ENCODE measurements at regions not wholly inside any gene's neighbourhood (a gene's known extent, or its start where the extent isn't known, plus 50 kb on each side); places are given as distances from the start of the nearest gene placed in this dataset.
"Not testable (repeated sequence)": the region's sequence is repeated elsewhere in the genome, so short reads cannot be mapped to it uniquely, and the experiment has no call there.

GRCh38 chr21:15638856-15639549, 90.8 kb upstream of the USP25 start:
- Histone ChIP-seq H3K36me3 (replicated peaks in 1 of 2; ENCODE audit: control insufficient read depth in 2 of 2, insufficient read depth in 2 of 2, low read length in 2 of 2) (no peaks in the 10 kb centered on the region), H3K4me3 (ENCODE audit: low read length in 2 of 2) (no peak overlapping the region), H2BK15ac (ENCODE audit: low read length) (no peak overlapping the region), H3K9ac (ENCODE audit: low read depth, low read length, poor library complexity) (no peak overlapping the region), H4K91ac (ENCODE audit: low read depth, low read length, poor library complexity) (no peak overlapping the region), H2BK120ac (ENCODE audit: low read depth, low read length) (no peak overlapping the region), H3K18ac (ENCODE audit: low read length) (no peak overlapping the region), H3K9me3 (replicated peaks in 1 of 2; ENCODE audit: control insufficient read depth in 2 of 2, insufficient read depth in 1 of 2, low read depth in 1 of 2, low read length in 2 of 2) (no peaks in the 10 kb centered on the region), H3K4me2 (ENCODE audit: insufficient read depth, low read length, poor library complexity, severe bottlenecking) (no peak overlapping the region), H2AK5ac (ENCODE audit: low read depth, low read length) (no peak overlapping the region), H3K23ac (ENCODE audit: low read depth, low read length, poor library complexity) (no peak overlapping the region), H3K27me3 (ENCODE audit: control insufficient read depth in 3 of 3, insufficient read depth in 3 of 3, low read depth in 1 of 3, low read length in 3 of 3) (no peaks in the 10 kb centered on the region), H3K4ac (ENCODE audit: low read length) (no peak overlapping the region), H4K8ac (ENCODE audit: low read depth, low read length) (no peak overlapping the region), H2BK5ac (ENCODE audit: low read length) (no peak overlapping the region), H3K79me1 (ENCODE audit: low read depth, low read length) (no peaks in the 10 kb centered on the region), H3K14ac (ENCODE audit: low read length) (no peak overlapping the region), H3K27ac (replicated peaks; ENCODE audit: low read length) (no peak overlapping the region), H3K4me1 (ENCODE audit: control insufficient read depth in 2 of 2, insufficient read depth in 1 of 2, low read depth in 1 of 2, low read length in 2 of 2) (peaks cover 0 to 1% of the 10 kb centered on the region in 2 donors), H2BK12ac (ENCODE audit: low read length) (no peak overlapping the region), H2AFZ (ENCODE audit: low read length) (no peak overlapping the region)
- DNase-seq (ENCODE audit: low spot score) = no peak
- no CpG with 5 or more reads among the region's 8 CpGs for WGBS, 2 donors (ENCODE audit: extremely low coverage in 2 of 2, insufficient read length in 2 of 2, insufficient replicate concordance in 1 of 2)

GRCh38 chr21:15640113-15640512, 89.7 kb upstream of the USP25 start:
- H3K4ac ChIP-seq (ENCODE audit: low read length); H3K9me3 ChIP-seq (replicated peaks in 1 of 2; ENCODE audit: control insufficient read depth in 2 of 2, insufficient read depth in 1 of 2, low read depth in 1 of 2, low read length in 2 of 2); H2BK12ac ChIP-seq (ENCODE audit: low read length); H3K18ac ChIP-seq (ENCODE audit: low read length); H4K8ac ChIP-seq (ENCODE audit: low read depth, low read length); H2BK120ac ChIP-seq (ENCODE audit: low read depth, low read length); H3K9ac ChIP-seq (ENCODE audit: low read depth, low read length, poor library complexity); H2AK5ac ChIP-seq (ENCODE audit: low read depth, low read length); H3K27me3 ChIP-seq (ENCODE audit: control insufficient read depth in 3 of 3, insufficient read depth in 3 of 3, low read depth in 1 of 3, low read length in 3 of 3); H3K4me2 ChIP-seq (ENCODE audit: insufficient read depth, low read length, poor library complexity, severe bottlenecking); H3K79me1 ChIP-seq (ENCODE audit: low read depth, low read length); H3K36me3 ChIP-seq (replicated peaks in 1 of 2; ENCODE audit: control insufficient read depth in 2 of 2, insufficient read depth in 2 of 2, low read length in 2 of 2); H3K23ac ChIP-seq (ENCODE audit: low read depth, low read length, poor library complexity); H3K4me1 ChIP-seq (ENCODE audit: control insufficient read depth in 2 of 2, insufficient read depth in 1 of 2, low read depth in 1 of 2, low read length in 2 of 2); H2AFZ ChIP-seq (ENCODE audit: low read length); H2BK5ac ChIP-seq (ENCODE audit: low read length); H4K91ac ChIP-seq (ENCODE audit: low read depth, low read length, poor library complexity); H3K14ac ChIP-seq (ENCODE audit: low read length); DNase-seq (ENCODE audit: low spot score); H3K27ac ChIP-seq (replicated peaks; ENCODE audit: low read length); H2BK15ac ChIP-seq (ENCODE audit: low read length); H3K4me3 ChIP-seq (ENCODE audit: low read length in 2 of 2): not testable (repeated sequence)
- WGBS, 2 donors (ENCODE audit: extremely low coverage in 2 of 2, insufficient read length in 2 of 2, insufficient replicate concordance in 1 of 2) = no CpG with 5 or more reads among the region's 3 CpGs

- H3K23ac ChIP-seq (ENCODE audit: low read depth, low read length, poor library complexity) = no peak overlapping the region
- H2BK15ac ChIP-seq (ENCODE audit: low read length) = no peak overlapping the region
- no peak overlapping the region for H4K8ac ChIP-seq (ENCODE audit: low read depth, low read length)
- H2BK5ac ChIP-seq (ENCODE audit: low read length) = no peak overlapping the region
- no peak overlapping the region for H3K18ac ChIP-seq (ENCODE audit: low read length)
- no peak overlapping the region for H3K4me3 ChIP-seq (ENCODE audit: low read length in 2 of 2)
- no peaks in the 10 kb centered on the region for H3K9me3 ChIP-seq (replicated peaks in 1 of 2; ENCODE audit: control insufficient read depth in 2 of 2, insufficient read depth in 1 of 2, low read depth in 1 of 2, low read length in 2 of 2)
- H2AK5ac ChIP-seq (ENCODE audit: low read depth, low read length) = no peak overlapping the region
- no peaks in the 10 kb centered on the region for H3K79me1 ChIP-seq (ENCODE audit: low read depth, low read length)
- H3K4ac ChIP-seq (ENCODE audit: low read length) = no peak overlapping the region
- no peak for DNase-seq (ENCODE audit: low spot score)
- no peaks in the 10 kb centered on the region for H3K36me3 ChIP-seq (replicated peaks in 1 of 2; ENCODE audit: control insufficient read depth in 2 of 2, insufficient read depth in 2 of 2, low read length in 2 of 2)
- H2BK120ac ChIP-seq (ENCODE audit: low read depth, low read length) = no peak overlapping the region
- no peaks in the 10 kb centered on the region for H3K27me3 ChIP-seq (ENCODE audit: control insufficient read depth in 3 of 3, insufficient read depth in 3 of 3, low read depth in 1 of 3, low read length in 3 of 3)
- no peak overlapping the region for H2BK12ac ChIP-seq (ENCODE audit: low read length)
- H3K27ac ChIP-seq (replicated peaks; ENCODE audit: low read length) = no peak overlapping the region
- no peak overlapping the region for H3K9ac ChIP-seq (ENCODE audit: low read depth, low read length, poor library complexity)
- H4K91ac ChIP-seq (ENCODE audit: low read depth, low read length, poor library complexity) = no peak overlapping the region
- no peaks in the 10 kb centered on the region for H3K4me1 ChIP-seq (ENCODE audit: control insufficient read depth in 2 of 2, insufficient read depth in 1 of 2, low read depth in 1 of 2, low read length in 2 of 2)
- H3K14ac ChIP-seq (ENCODE audit: low read length) = no peak overlapping the region
- no peak overlapping the region for H3K4me2 ChIP-seq (ENCODE audit: insufficient read depth, low read length, poor library complexity, severe bottlenecking)
- no CpG with 5 or more reads among the region's 3 CpGs for WGBS, 2 donors (ENCODE audit: extremely low coverage in 2 of 2, insufficient read length in 2 of 2, insufficient replicate concordance in 1 of 2)
- H2AFZ ChIP-seq (ENCODE audit: low read length) = no peak overlapping the region
Observed at GRCh38 chr21:15644489-15644888, 85.3 kb upstream of the USP25 start.

GRCh38 chr21:15645830-15646229, 84.0 kb upstream of the USP25 start:
- H2BK15ac ChIP-seq (ENCODE audit: low read length) = no peak overlapping the region
- no peak overlapping the region for H2BK5ac ChIP-seq (ENCODE audit: low read length)
- H3K79me1 ChIP-seq (ENCODE audit: low read depth, low read length) = no peaks in the 10 kb centered on the region
- H3K9me3 ChIP-seq (replicated peaks in 1 of 2; ENCODE audit: control insufficient read depth in 2 of 2, insufficient read depth in 1 of 2, low read depth in 1 of 2, low read length in 2 of 2) = no peaks in the 10 kb centered on the region
- H3K9ac ChIP-seq (ENCODE audit: low read depth, low read length, poor library complexity) = no peak overlapping the region
- no peak overlapping the region for H4K91ac ChIP-seq (ENCODE audit: low read depth, low read length, poor library complexity)
- H3K14ac ChIP-seq (ENCODE audit: low read length) = no peak overlapping the region
- H3K36me3 ChIP-seq (replicated peaks in 1 of 2; ENCODE audit: control insufficient read depth in 2 of 2, insufficient read depth in 2 of 2, low read length in 2 of 2) = no peaks in the 10 kb centered on the region
- H4K8ac ChIP-seq (ENCODE audit: low read depth, low read length) = no peak overlapping the region
- no CpG with 5 or more reads among the region's 4 CpGs for WGBS, 2 donors (ENCODE audit: extremely low coverage in 2 of 2, insufficient read length in 2 of 2, insufficient replicate concordance in 1 of 2)
- no peak overlapping the region for H3K4ac ChIP-seq (ENCODE audit: low read length)
- H3K4me2 ChIP-seq (ENCODE audit: insufficient read depth, low read length, poor library complexity, severe bottlenecking) = no peak overlapping the region
- H3K27ac ChIP-seq (replicated peaks; ENCODE audit: low read length) = no peak overlapping the region
- no peak overlapping the region for H3K23ac ChIP-seq (ENCODE audit: low read depth, low read length, poor library complexity)
- H2BK12ac ChIP-seq (ENCODE audit: low read length) = no peak overlapping the region
- DNase-seq (ENCODE audit: low spot score) = no peak
- no peak overlapping the region for H2AFZ ChIP-seq (ENCODE audit: low read length)
- H3K18ac ChIP-seq (ENCODE audit: low read length) = no peak overlapping the region
- H2BK120ac ChIP-seq (ENCODE audit: low read depth, low read length) = no peak overlapping the region
- H3K27me3 ChIP-seq (ENCODE audit: control insufficient read depth in 3 of 3, insufficient read depth in 3 of 3, low read depth in 1 of 3, low read length in 3 of 3) = no peaks in the 10 kb centered on the region
- no peak overlapping the region for H2AK5ac ChIP-seq (ENCODE audit: low read depth, low read length)
- H3K4me1 ChIP-seq (ENCODE audit: control insufficient read depth in 2 of 2, insufficient read depth in 1 of 2, low read depth in 1 of 2, low read length in 2 of 2) = no peaks in the 10 kb centered on the region
- H3K4me3 ChIP-seq (ENCODE audit: low read length in 2 of 2) = no peak overlapping the region
